ENCODE measurements at regions not wholly inside any gene's neighbourhood (a gene's known extent, or its start where the extent isn't known, plus 50 kb on each side); places are given as distances from the start of the nearest gene placed in this dataset.

- intact Hi-C loops (cut with DNase I; ENCODE audit: low total_unique reads) = no loop called here
- Histone ChIP-seq H3K9me3 (no peaks in the 10 kb centered on the region), H3K27me3 (replicated peaks in 1 of 7) (no peaks in the 10 kb centered on the region), H3K4me3 (no peak overlapping the region), H3K27ac (no peak overlapping the region), H3K4me1 (no peaks in the 10 kb centered on the region), H3K36me3 (no peaks in the 10 kb centered on the region)
- TF ChIP-seq POLR2AphosphoS5 (IDR thresholded peaks at IDR 0.05) (no peak), CTCF (IDR thresholded peaks at IDR 0.05 in 8 of 11, conservative IDR thresholded peaks at IDR 0.05 in 3 of 11) (no peak), POLR2A (IDR thresholded peaks at IDR 0.05) (no peak)
- no peak for DNase-seq
- WGBS, 5 donors = 80 to 93% (median 89%) methylated on average over 3 of the region's 3 CpGs
Observed at GRCh38 chr5:143964919-143965318, 153.0 kb downstream of the HMHB1 start.

- WGBS, 5 donors = 66 to 83% (median 73%) methylated on average over 1 of the region's 1 CpG
- H3K4me1 ChIP-seq = no peaks in the 10 kb centered on the region
- H3K9me3 ChIP-seq = no peaks in the 10 kb centered on the region
- no peaks in the 10 kb centered on the region for H3K36me3 ChIP-seq
- DNase-seq = no peak
- H3K4me3 ChIP-seq = no peak overlapping the region
- intact Hi-C loops (cut with DNase I; ENCODE audit: low total_unique reads) = no loop called here
- H3K27ac ChIP-seq = no peak overlapping the region
- H3K27me3 ChIP-seq (replicated peaks in 1 of 7) = no peaks in the 10 kb centered on the region
- TF ChIP-seq POLR2A (IDR thresholded peaks at IDR 0.05) = no peak
- no peak for TF ChIP-seq CTCF (IDR thresholded peaks at IDR 0.05 in 8 of 11, conservative IDR thresholded peaks at IDR 0.05 in 3 of 11)
- no peak for TF ChIP-seq POLR2AphosphoS5 (IDR thresholded peaks at IDR 0.05)
Observed at GRCh38 chr5:143966280-143966679, 154.3 kb downstream of the HMHB1 start.

- Histone ChIP-seq H3K4me3 (no peak overlapping the region), H3K27ac (no peak overlapping the region), H3K36me3 (no peaks in the 10 kb centered on the region), H3K27me3 (replicated peaks in 1 of 7) (no peaks in the 10 kb centered on the region), H3K4me1 (no peaks in the 10 kb centered on the region), H3K9me3 (no peaks in the 10 kb centered on the region)
- TF ChIP-seq CTCF (IDR thresholded peaks at IDR 0.05 in 8 of 11, conservative IDR thresholded peaks at IDR 0.05 in 3 of 11) (peak in 6 of 11 experiments; percentile 12 to 43 (median 23)), POLR2A (IDR thresholded peaks at IDR 0.05) (no peak), POLR2AphosphoS5 (IDR thresholded peaks at IDR 0.05) (no peak)
- intact Hi-C loops (cut with DNase I; ENCODE audit: low total_unique reads) = no loop called here
- no peak for DNase-seq
- whole genome bisulfite sequencing, 5 donors = 81 to 91% (median 85%) methylated on average over 3 of the region's 3 CpGs
Observed at GRCh38 chr5:143968071-143968878, 156.3 kb downstream of the HMHB1 start.

- H3K27me3 ChIP-seq (replicated peaks in 1 of 7) = no peaks in the 10 kb centered on the region
- no peaks in the 10 kb centered on the region for H3K36me3 ChIP-seq
- intact Hi-C loops (cut with DNase I; ENCODE audit: low total_unique reads) = no loop called here
- no peaks in the 10 kb centered on the region for H3K4me1 ChIP-seq
- no peak overlapping the region for H3K4me3 ChIP-seq
- TF ChIP-seq CTCF (IDR thresholded peaks at IDR 0.05 in 8 of 11, conservative IDR thresholded peaks at IDR 0.05 in 3 of 11) (no peak), POLR2A (IDR thresholded peaks at IDR 0.05) (no peak), POLR2AphosphoS5 (IDR thresholded peaks at IDR 0.05) (no peak)
- WGBS, 5 donors = 75 to 83% (median 79%) methylated on average over 3 of the region's 3 CpGs
- no peak for DNase-seq
- no peak overlapping the region for H3K27ac ChIP-seq
- no peaks in the 10 kb centered on the region for H3K9me3 ChIP-seq
Observed at GRCh38 chr5:143970159-143970558, 158.2 kb downstream of the HMHB1 start.
